Vagina (tissue), 2 donors: ENCODE measurements at regions not wholly inside any gene's neighbourhood (a gene's known extent, or its start where the extent isn't known, plus 50 kb on each side); places are given as distances from the start of the nearest gene placed in this dataset.

Experiments used
- POLR2AphosphoS5 ChIP-seq, 2 donors: sonication (generic); formaldehyde crosslinking; IDR thresholded peaks; one replicate each; pipeline ENCODE4 v1.9.0; 2017; ENCODE audit warnings: antibody characterized with exemption in 2 of 2, mild to moderate bottlenecking in 2 of 2, low read depth in 1 of 2; ENCODE audit not compliant: insufficient read depth in 1 of 2
- TF ChIP-seq, protein P1 (sequence below), 3 experiments: fragments of 450-650 bp in 2 of 3; fragments of 200-600 bp in 1 of 3; sonication (generic) in 1 of 3; IDR thresholded peaks; one replicate each; pipeline ENCODE4 v1.5.1; 2017 to 2019; ENCODE audit warnings: antibody characterized with exemption in 3 of 3, mild to moderate bottlenecking in 2 of 3, moderate library complexity in 2 of 3

DNA sequence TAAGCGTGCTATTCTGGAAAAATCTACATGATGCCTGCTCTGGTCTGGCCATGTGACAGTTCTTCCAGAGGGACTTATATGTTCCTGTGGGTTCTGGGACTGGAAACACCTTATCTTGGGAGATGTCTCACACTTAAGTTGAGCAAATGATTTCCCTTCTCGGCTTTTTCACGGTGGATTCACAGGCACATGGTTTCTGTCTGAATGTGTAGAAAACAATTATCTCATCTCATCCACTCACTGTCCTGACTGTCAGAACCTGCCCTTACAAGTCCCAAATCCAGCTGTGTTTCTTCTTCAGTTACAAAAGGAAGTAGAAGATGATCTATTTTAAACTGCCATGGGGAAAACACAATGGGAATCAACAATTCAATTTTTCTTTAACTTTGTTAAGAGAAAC lies 184.0 kb downstream of the SYK start:
- TF ChIP-seq, protein P1, sequence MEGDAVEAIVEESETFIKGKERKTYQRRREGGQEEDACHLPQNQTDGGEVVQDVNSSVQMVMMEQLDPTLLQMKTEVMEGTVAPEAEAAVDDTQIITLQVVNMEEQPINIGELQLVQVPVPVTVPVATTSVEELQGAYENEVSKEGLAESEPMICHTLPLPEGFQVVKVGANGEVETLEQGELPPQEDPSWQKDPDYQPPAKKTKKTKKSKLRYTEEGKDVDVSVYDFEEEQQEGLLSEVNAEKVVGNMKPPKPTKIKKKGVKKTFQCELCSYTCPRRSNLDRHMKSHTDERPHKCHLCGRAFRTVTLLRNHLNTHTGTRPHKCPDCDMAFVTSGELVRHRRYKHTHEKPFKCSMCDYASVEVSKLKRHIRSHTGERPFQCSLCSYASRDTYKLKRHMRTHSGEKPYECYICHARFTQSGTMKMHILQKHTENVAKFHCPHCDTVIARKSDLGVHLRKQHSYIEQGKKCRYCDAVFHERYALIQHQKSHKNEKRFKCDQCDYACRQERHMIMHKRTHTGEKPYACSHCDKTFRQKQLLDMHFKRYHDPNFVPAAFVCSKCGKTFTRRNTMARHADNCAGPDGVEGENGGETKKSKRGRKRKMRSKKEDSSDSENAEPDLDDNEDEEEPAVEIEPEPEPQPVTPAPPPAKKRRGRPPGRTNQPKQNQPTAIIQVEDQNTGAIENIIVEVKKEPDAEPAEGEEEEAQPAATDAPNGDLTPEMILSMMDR (IDR thresholded peaks at IDR 0.05): no peak
- TF ChIP-seq POLR2AphosphoS5 (IDR thresholded peaks at IDR 0.05; ENCODE audit: insufficient read depth in 1 of 2, low read depth in 1 of 2): peak in 1 of 2 donors; percentile 34
